B cell (primary cell): ENCODE measurements at regions not wholly inside any gene's neighbourhood (a gene's known extent, or its start where the extent isn't known, plus 50 kb on each side); places are given as distances from the start of the nearest gene placed in this dataset.

Experiments used
- ATAC-seq: fragments of 200-7000 bp; cut with Tn5 transposase; one replicate; pipeline ENCODE4 v1.10.0; 2021; ENCODE audit warnings: low read depth, mild to moderate bottlenecking, moderate number of reproducible peaks, moderate library complexity
- CTCF ChIA-PET: fragments of 350-600 bp; sonication (Branson Sonifier 250); formaldehyde crosslinking; loops from one replicate; lab custom pipeline; 2021; ENCODE audit warnings: antibody characterized with exemption, inconsistent platforms; lab: Charles Lee
- POLR2A ChIA-PET: fragments of 350-600 bp; sonication (Branson Sonifier 250); formaldehyde crosslinking; loops from one replicate; lab custom pipeline; 2021; ENCODE audit warnings: antibody characterized with exemption; lab: Charles Lee
- DNase-seq: peaks from one replicate; pipeline ENCODE4 v3.0.0; 2013
- H2AFZ ChIP-seq: 2 replicates; pipeline ENCODE4 v1.6.1; 2012; ENCODE audit warnings: mild to moderate bottlenecking, low read depth, low read length; ENCODE audit not compliant: insufficient read depth, poor library complexity, severe bottlenecking
- H3K27ac ChIP-seq, 2 donors: 1 replicate in 1 of 2; 2 replicates in 1 of 2; pipeline ENCODE4 v1.5.1; 2012 to 2013; ENCODE audit warnings: low read length in 2 of 2, mild to moderate bottlenecking in 2 of 2, moderate library complexity in 1 of 2
- H3K27me3 ChIP-seq, 4 experiments: fragments of 200-600 bp in 1 of 4; sonication (generic) in 1 of 4; replicated peaks in 1 of 4; 1 replicate in 2 of 4; 2 replicates in 2 of 4; pipeline versions ENCODE4 v1.6.1 to v1.7.0; 2013 to 2016; ENCODE audit warnings: low read length in 3 of 4, mild to moderate bottlenecking in 2 of 4, mixed read lengths in 1 of 4, moderate library complexity in 1 of 4; ENCODE audit not compliant: insufficient read depth in 4 of 4, control insufficient read depth in 3 of 4; ENCODE audit errors: control extremely low read depth in 1 of 4
- H3K36me3 ChIP-seq, 2 experiments: replicated peaks in 1 of 2; 1 replicate in 1 of 2; 2 replicates in 1 of 2; pipeline versions ENCODE4 v1.6.1 to v1.7.1; 2013; ENCODE audit warnings: low read length in 1 of 2; ENCODE audit not compliant: insufficient read depth in 2 of 2, control insufficient read depth in 1 of 2; ENCODE audit errors: control extremely low read depth in 1 of 2, extremely low read depth in 1 of 2
- H3K4me1 ChIP-seq, 2 donors: fragments of 200-600 bp in 1 of 2; sonication (generic) in 1 of 2; 1 replicate in 1 of 2; 2 replicates in 1 of 2; pipeline versions ENCODE4 v1.5.1 to v1.6.1; 2013 to 2017; ENCODE audit warnings: low read length in 2 of 2; ENCODE audit not compliant: control insufficient read depth in 2 of 2, insufficient read depth in 2 of 2
- H3K4me2 ChIP-seq: replicated peaks from 2 replicates; pipeline ENCODE3; 2012; ENCODE audit warnings: mild to moderate bottlenecking, low read depth, low read length; ENCODE audit not compliant: poor library complexity, severe bottlenecking
- H3K4me3 ChIP-seq, 5 experiments: fragments of 200-600 bp in 1 of 5; sonication (generic) in 1 of 5; 1 replicate in 3 of 5; 2 replicates in 2 of 5; pipeline versions ENCODE4 v1.5.1 to v1.7.0; 2011 to 2016; ENCODE audit warnings: low read length in 4 of 5, mild to moderate bottlenecking in 4 of 5, low read depth in 2 of 5, control low read depth in 1 of 5, moderate library complexity in 1 of 5; ENCODE audit not compliant: insufficient read depth in 1 of 5; ENCODE audit errors: control extremely low read depth in 1 of 5, extremely low read depth in 1 of 5
- H3K79me2 ChIP-seq: fragments of 200-600 bp; sonication (generic); one replicate; pipeline ENCODE4 v1.6.0; 2016; ENCODE audit warnings: low read length; ENCODE audit not compliant: control insufficient read depth, insufficient read depth
- H3K9ac ChIP-seq: fragments of 200-600 bp; sonication (generic); 2 replicates; pipeline ENCODE4 v1.6.1; 2017; ENCODE audit warnings: mild to moderate bottlenecking, low read length, moderate library complexity
- H3K9me3 ChIP-seq, 3 donors: one replicate each; pipeline versions ENCODE4 v1.6.1 to v1.7.1; 2013; ENCODE audit warnings: low read length in 2 of 3; ENCODE audit not compliant: control insufficient read depth in 2 of 3, insufficient read depth in 1 of 3; ENCODE audit errors: control extremely low read depth in 1 of 3
- H4K20me1 ChIP-seq: 2 replicates; pipeline ENCODE4 v1.6.0; 2012; ENCODE audit warnings: mild to moderate bottlenecking, low read length; ENCODE audit not compliant: insufficient read depth, control insufficient read depth, poor library complexity, severe bottlenecking
- H3K27ac Mint-ChIP-seq: one replicate; pipeline ENCODE4 v1.8.0; 2021; ENCODE audit warnings: mixed read lengths
- H3K27me3 Mint-ChIP-seq: one replicate; pipeline ENCODE4 v1.8.0; 2021; ENCODE audit warnings: mixed read lengths
- H3K4me1 Mint-ChIP-seq: one replicate; pipeline ENCODE4 v1.8.0; 2021; ENCODE audit warnings: mixed read lengths
- H3K4me3 Mint-ChIP-seq: one replicate; pipeline ENCODE4 v1.8.0; 2021; ENCODE audit warnings: mixed read lengths
- H3K9me3 Mint-ChIP-seq: one replicate; pipeline ENCODE4 v1.8.0; 2022; ENCODE audit warnings: mixed read lengths; ENCODE audit not compliant: insufficient read depth
- CTCF ChIP-seq: fragments of 200-600 bp; IDR thresholded peaks from one replicate; pipeline ENCODE4 v1.8.0; 2022; ENCODE audit warnings: antibody characterized with exemption, mild to moderate bottlenecking
- EZH2 ChIP-seq: IDR thresholded peaks from 2 replicates; pipeline ENCODE4 v1.6.1; 2012; ENCODE audit warnings: borderline replicate concordance, low read depth, mild to moderate bottlenecking, moderate library complexity, low read length; ENCODE audit not compliant: insufficient read depth, poor library complexity, severe bottlenecking
- WGBS: methylation state at CpG from one replicate; pipeline ENCODE4 v1.1.5; 2013; ENCODE audit warnings: missing lambda C conversion rate; ENCODE audit not compliant: insufficient coverage; 5-methylcytosine and 5-hydroxymethylcytosine counted together
- intact Hi-C: fragments of 100-400 bp; cut with micrococcal nuclease; formaldehyde crosslinking; loops from one replicate; pipeline ENCODE4 v1.10.0; 2022

- CTCF ChIA-PET: no interaction called here
- POLR2A ChIA-PET: no interaction called here
- H3K27ac Mint-ChIP-seq: no peak overlapping the region
- peaks cover 3% of the 10 kb centered on the region for H3K9me3 Mint-ChIP-seq
- H3K9me3 ChIP-seq: peaks cover 0 to 2% (median 0%) of the 10 kb centered on the region in 3 donors
- WGBS: 93% methylated on average over 2 of the region's 2 CpGs
- intact Hi-C loops: no loop called here
- no peak overlapping the region for H3K9ac ChIP-seq
- H4K20me1 ChIP-seq: no peaks in the 10 kb centered on the region
- ATAC-seq (no peak), DNase-seq (no peak)
- no peaks in the 10 kb centered on the region for H3K4me1 ChIP-seq
- no peaks in the 10 kb centered on the region for H3K79me2 ChIP-seq
- H3K4me2 ChIP-seq: no peak overlapping the region
- no peaks in the 10 kb centered on the region for H3K27me3 Mint-ChIP-seq
- H3K4me1 Mint-ChIP-seq: no peaks in the 10 kb centered on the region
- H3K36me3 ChIP-seq: no peaks in the 10 kb centered on the region
- H3K27ac ChIP-seq: no peak overlapping the region
- no peaks in the 10 kb centered on the region for H3K27me3 ChIP-seq
- no peak overlapping the region for H3K4me3 Mint-ChIP-seq
- TF ChIP-seq CTCF (no peak), EZH2 (no peak)
- H2AFZ ChIP-seq: no peak overlapping the region
- H3K4me3 ChIP-seq: no peak overlapping the region
These were observed 1394.3 kb upstream of the SLC10A2 start for GRCh38 chr13:104460554-104460953.

- peaks cover 0 to 3% (median 0%) of the 10 kb centered on the region in 3 donors for H3K9me3 ChIP-seq
- no peak overlapping the region for H3K9ac ChIP-seq
- H3K4me1 ChIP-seq: no peaks in the 10 kb centered on the region
- ChIA-PET POLR2A (no interaction called here), CTCF (no interaction called here)
- intact Hi-C loops: no loop called here
- no peak for ATAC-seq
- H3K4me3 ChIP-seq: no peak overlapping the region
- H2AFZ ChIP-seq: no peak overlapping the region
- Mint-ChIP-seq H3K27ac (no peak overlapping the region), H3K4me1 (no peaks in the 10 kb centered on the region), H3K4me3 (no peak overlapping the region), H3K27me3 (no peaks in the 10 kb centered on the region), H3K9me3 (peaks cover 12% of the 10 kb centered on the region)
- H3K4me2 ChIP-seq: no peak overlapping the region
- DNase-seq: no peak
- H3K36me3 ChIP-seq: no peaks in the 10 kb centered on the region
- TF ChIP-seq CTCF (no peak), EZH2 (no peak)
- H3K27ac ChIP-seq: no peak overlapping the region
- no peaks in the 10 kb centered on the region for H3K27me3 ChIP-seq
- no CpG with 5 or more reads among the region's 2 CpGs for WGBS
- H3K79me2 ChIP-seq: no peaks in the 10 kb centered on the region
- no peaks in the 10 kb centered on the region for H4K20me1 ChIP-seq
These were observed 1383.8 kb upstream of the SLC10A2 start for GRCh38 chr13:104450006-104450405.
